ENCODE measurements at regions not wholly inside any gene's neighbourhood (a gene's known extent, or its start where the extent isn't known, plus 50 kb on each side); places are given as distances from the start of the nearest gene placed in this dataset.

GRCh38 chr5:43997647-43998272, 391.5 kb downstream of the FGF10 start:
- no peak for DNase-seq (ENCODE audit: low read depth, low spot score)
- H3K4me1 ChIP-seq (ENCODE audit: control insufficient read depth in 1 of 2, insufficient read depth in 2 of 2, low read length in 2 of 2) = peaks cover 2 to 7% of the 10 kb centered on the region in 2 experiments; a peak in 3 of 4 replicates
- CTCF ChIA-PET = no interaction called here

More at GRCh38 chr5:43997647-43998272, 391.5 kb downstream of the FGF10 start:
- intact Hi-C loops (cut with micrococcal nuclease) = no loop called here
- Histone ChIP-seq H3K27ac (ENCODE audit: low read depth, low read length) (no peak overlapping the region), H3K36me3 (ENCODE audit: control insufficient read depth in 1 of 2, insufficient read depth in 2 of 2, low read length in 2 of 2) (no peaks in the 10 kb centered on the region), H3K9me3 (ENCODE audit: control insufficient read depth in 1 of 2, insufficient read depth in 1 of 2, low read depth in 1 of 2, low read length in 2 of 2) (no peaks in the 10 kb centered on the region), H2AFZ (ENCODE audit: low read depth, low read length, poor library complexity, severe bottlenecking) (no peak overlapping the region), H3K9ac (ENCODE audit: low read length) (no peak overlapping the region), H4K20me1 (ENCODE audit: insufficient read depth) (no peaks in the 10 kb centered on the region), H3K27me3 (ENCODE audit: insufficient read depth, low read length) (no peaks in the 10 kb centered on the region), H3K4me3 (replicated peaks in 1 of 2; ENCODE audit: low read depth in 1 of 2, low read length in 2 of 2) (no peak overlapping the region), H3K4me2 (ENCODE audit: low read length) (no peak overlapping the region), H3K79me2 (ENCODE audit: insufficient read depth, low read length) (no peaks in the 10 kb centered on the region), H3K9me2 (ENCODE audit: insufficient read depth) (no peaks in the 10 kb centered on the region)
- no peak for TF ChIP-seq YY1 (IDR thresholded peaks at IDR 0.05; ENCODE audit: extremely low read depth, insufficient replicate concordance, low read depth, low read length)
- TF ChIP-seq, protein P1, sequence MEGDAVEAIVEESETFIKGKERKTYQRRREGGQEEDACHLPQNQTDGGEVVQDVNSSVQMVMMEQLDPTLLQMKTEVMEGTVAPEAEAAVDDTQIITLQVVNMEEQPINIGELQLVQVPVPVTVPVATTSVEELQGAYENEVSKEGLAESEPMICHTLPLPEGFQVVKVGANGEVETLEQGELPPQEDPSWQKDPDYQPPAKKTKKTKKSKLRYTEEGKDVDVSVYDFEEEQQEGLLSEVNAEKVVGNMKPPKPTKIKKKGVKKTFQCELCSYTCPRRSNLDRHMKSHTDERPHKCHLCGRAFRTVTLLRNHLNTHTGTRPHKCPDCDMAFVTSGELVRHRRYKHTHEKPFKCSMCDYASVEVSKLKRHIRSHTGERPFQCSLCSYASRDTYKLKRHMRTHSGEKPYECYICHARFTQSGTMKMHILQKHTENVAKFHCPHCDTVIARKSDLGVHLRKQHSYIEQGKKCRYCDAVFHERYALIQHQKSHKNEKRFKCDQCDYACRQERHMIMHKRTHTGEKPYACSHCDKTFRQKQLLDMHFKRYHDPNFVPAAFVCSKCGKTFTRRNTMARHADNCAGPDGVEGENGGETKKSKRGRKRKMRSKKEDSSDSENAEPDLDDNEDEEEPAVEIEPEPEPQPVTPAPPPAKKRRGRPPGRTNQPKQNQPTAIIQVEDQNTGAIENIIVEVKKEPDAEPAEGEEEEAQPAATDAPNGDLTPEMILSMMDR (IDR thresholded peaks at IDR 0.05 in 2 of 3, conservative IDR thresholded peaks at IDR 0.05 in 1 of 3; ENCODE audit: borderline replicate concordance in 1 of 3, insufficient read depth in 1 of 3, low read depth in 2 of 3, low read length in 2 of 3) = no peak
- TF ChIP-seq ZFX (IDR thresholded peaks at IDR 0.05) = no peak
- TF ChIP-seq, protein P2, sequence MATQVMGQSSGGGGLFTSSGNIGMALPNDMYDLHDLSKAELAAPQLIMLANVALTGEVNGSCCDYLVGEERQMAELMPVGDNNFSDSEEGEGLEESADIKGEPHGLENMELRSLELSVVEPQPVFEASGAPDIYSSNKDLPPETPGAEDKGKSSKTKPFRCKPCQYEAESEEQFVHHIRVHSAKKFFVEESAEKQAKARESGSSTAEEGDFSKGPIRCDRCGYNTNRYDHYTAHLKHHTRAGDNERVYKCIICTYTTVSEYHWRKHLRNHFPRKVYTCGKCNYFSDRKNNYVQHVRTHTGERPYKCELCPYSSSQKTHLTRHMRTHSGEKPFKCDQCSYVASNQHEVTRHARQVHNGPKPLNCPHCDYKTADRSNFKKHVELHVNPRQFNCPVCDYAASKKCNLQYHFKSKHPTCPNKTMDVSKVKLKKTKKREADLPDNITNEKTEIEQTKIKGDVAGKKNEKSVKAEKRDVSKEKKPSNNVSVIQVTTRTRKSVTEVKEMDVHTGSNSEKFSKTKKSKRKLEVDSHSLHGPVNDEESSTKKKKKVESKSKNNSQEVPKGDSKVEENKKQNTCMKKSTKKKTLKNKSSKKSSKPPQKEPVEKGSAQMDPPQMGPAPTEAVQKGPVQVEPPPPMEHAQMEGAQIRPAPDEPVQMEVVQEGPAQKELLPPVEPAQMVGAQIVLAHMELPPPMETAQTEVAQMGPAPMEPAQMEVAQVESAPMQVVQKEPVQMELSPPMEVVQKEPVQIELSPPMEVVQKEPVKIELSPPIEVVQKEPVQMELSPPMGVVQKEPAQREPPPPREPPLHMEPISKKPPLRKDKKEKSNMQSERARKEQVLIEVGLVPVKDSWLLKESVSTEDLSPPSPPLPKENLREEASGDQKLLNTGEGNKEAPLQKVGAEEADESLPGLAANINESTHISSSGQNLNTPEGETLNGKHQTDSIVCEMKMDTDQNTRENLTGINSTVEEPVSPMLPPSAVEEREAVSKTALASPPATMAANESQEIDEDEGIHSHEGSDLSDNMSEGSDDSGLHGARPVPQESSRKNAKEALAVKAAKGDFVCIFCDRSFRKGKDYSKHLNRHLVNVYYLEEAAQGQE (IDR thresholded peaks at IDR 0.05; ENCODE audit: low read depth) = no peak
- BruUV-seq (replicated peaks) = no TSS peak
- RAD21 ChIA-PET (ENCODE audit: low non-redundant PET in 1 of 2, low total read pairs in 2 of 2, uncharacterized antibody in 2 of 2, unreplicated experiment in 2 of 2) = no interaction called here
- ATAC-seq = no peak
- POLR2A ChIA-PET = no interaction called here
